Caco-2 (cell line): ENCODE measurements at regions not wholly inside any gene's neighbourhood (a gene's known extent, or its start where the extent isn't known, plus 50 kb on each side); places are given as distances from the start of the nearest gene placed in this dataset.

Experiments used
- BruUV-seq: library from RNA; stranded (reverse); fragments of 400-500 nt; replicated peaks from 2 replicates; lab custom pipeline; 2021; lab: Mats Ljungman, UMichigan
- CTCF ChIA-PET: fragments of 300-600 bp; sonication (Branson Sonifier 250); formaldehyde crosslinking; loops from one replicate; lab custom pipeline; 2022; ENCODE audit warnings: antibody characterized with exemption; lab: Charles Lee
- POLR2A ChIA-PET: fragments of 300-600 bp; sonication (Branson Sonifier 250); formaldehyde crosslinking; loops from one replicate; lab custom pipeline; 2022; ENCODE audit warnings: antibody characterized with exemption; lab: Charles Lee
- DNase-seq, 2 experiments: peaks; one replicate each; pipeline versions ENCODE4 v3.0.0 to v3.0.0-alpha.2; 2020 to 2022
- H3K27me3 ChIP-seq: replicated peaks from 2 replicates; pipeline ENCODE4 v1.6.0; 2011; ENCODE audit warnings: low read length; ENCODE audit not compliant: control insufficient read depth, insufficient read depth
- H3K36me3 ChIP-seq: 2 replicates; pipeline ENCODE4 v1.5.1; 2011; ENCODE audit warnings: low read length; ENCODE audit not compliant: control insufficient read depth, insufficient read depth
- H3K4me1 ChIP-seq: fragments of 250-450 bp; sonication (Bioruptor Pico); 2 replicates; pipeline ENCODE4 v1.5.1; 2020; ENCODE audit warnings: mild to moderate bottlenecking
- H3K4me3 ChIP-seq: 2 replicates; pipeline ENCODE4 v1.5.1; 2011; ENCODE audit warnings: low read depth, mild to moderate bottlenecking, control low read depth, low read length
- H3K9me3 ChIP-seq: fragments of 250-450 bp; sonication (Bioruptor Pico); 2 replicates; pipeline ENCODE4 v1.5.1; 2020; ENCODE audit warnings: mild to moderate bottlenecking, moderate library complexity
- H3K27ac Mint-ChIP-seq: one replicate; pipeline ENCODE4 v1.8.0; 2022; ENCODE audit warnings: mixed read lengths; ENCODE audit not compliant: unreplicated experiment
- H3K27me3 Mint-ChIP-seq: one replicate; pipeline ENCODE4 v1.8.0; 2022; ENCODE audit warnings: mixed read lengths; ENCODE audit not compliant: insufficient read depth, unreplicated experiment
- H3K36me3 Mint-ChIP-seq: one replicate; pipeline ENCODE4 v1.8.0; 2022; ENCODE audit warnings: mild to moderate bottlenecking, mixed read lengths; ENCODE audit not compliant: insufficient read depth, unreplicated experiment
- H3K4me1 Mint-ChIP-seq: one replicate; pipeline ENCODE4 v1.8.0; 2022; ENCODE audit warnings: low read depth, mixed read lengths; ENCODE audit not compliant: unreplicated experiment
- H3K4me3 Mint-ChIP-seq: one replicate; pipeline ENCODE4 v1.8.0; 2022; ENCODE audit warnings: mild to moderate bottlenecking, moderate library complexity, mixed read lengths; ENCODE audit not compliant: unreplicated experiment
- H3K9me3 Mint-ChIP-seq: one replicate; pipeline ENCODE4 v1.8.0; 2022; ENCODE audit warnings: mixed read lengths; ENCODE audit not compliant: unreplicated experiment
- intact Hi-C: fragments of 100-400 bp; cut with micrococcal nuclease; formaldehyde crosslinking; loops from one replicate; pipeline ENCODE4 v1.10.0; 2022; ENCODE audit not compliant: unreplicated experiment
- TF ChIP-seq, protein P1 (sequence below), 2 experiments: fragments of 200-600 bp in 1 of 2; IDR thresholded peaks; 1 replicate in 1 of 2; 2 replicates in 1 of 2; pipeline versions ENCODE4 v1.5.1 to v1.8.0; 2011 to 2022; ENCODE audit warnings: antibody characterized with exemption in 1 of 2, control low read depth in 1 of 2, inconsistent platforms in 1 of 2, low read depth in 1 of 2, low read length in 1 of 2, mild to moderate bottlenecking in 1 of 2, moderate library complexity in 1 of 2; ENCODE audit not compliant: insufficient read depth in 1 of 2, severe bottlenecking in 1 of 2, unreplicated experiment in 1 of 2

GRCh38 chr11:27279460-27279859 lies 83.6 kb downstream of the CCDC34 start:
- TF ChIP-seq, protein P1, sequence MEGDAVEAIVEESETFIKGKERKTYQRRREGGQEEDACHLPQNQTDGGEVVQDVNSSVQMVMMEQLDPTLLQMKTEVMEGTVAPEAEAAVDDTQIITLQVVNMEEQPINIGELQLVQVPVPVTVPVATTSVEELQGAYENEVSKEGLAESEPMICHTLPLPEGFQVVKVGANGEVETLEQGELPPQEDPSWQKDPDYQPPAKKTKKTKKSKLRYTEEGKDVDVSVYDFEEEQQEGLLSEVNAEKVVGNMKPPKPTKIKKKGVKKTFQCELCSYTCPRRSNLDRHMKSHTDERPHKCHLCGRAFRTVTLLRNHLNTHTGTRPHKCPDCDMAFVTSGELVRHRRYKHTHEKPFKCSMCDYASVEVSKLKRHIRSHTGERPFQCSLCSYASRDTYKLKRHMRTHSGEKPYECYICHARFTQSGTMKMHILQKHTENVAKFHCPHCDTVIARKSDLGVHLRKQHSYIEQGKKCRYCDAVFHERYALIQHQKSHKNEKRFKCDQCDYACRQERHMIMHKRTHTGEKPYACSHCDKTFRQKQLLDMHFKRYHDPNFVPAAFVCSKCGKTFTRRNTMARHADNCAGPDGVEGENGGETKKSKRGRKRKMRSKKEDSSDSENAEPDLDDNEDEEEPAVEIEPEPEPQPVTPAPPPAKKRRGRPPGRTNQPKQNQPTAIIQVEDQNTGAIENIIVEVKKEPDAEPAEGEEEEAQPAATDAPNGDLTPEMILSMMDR (IDR thresholded peaks at IDR 0.05; ENCODE audit: insufficient read depth in 1 of 2, low read depth in 1 of 2, low read length in 1 of 2, severe bottlenecking in 1 of 2, unreplicated experiment in 1 of 2) = no peak
- BruUV-seq = no TSS peak
- ChIA-PET CTCF (no interaction called here), POLR2A (no interaction called here)
- Histone ChIP-seq H3K9me3 (no peaks in the 10 kb centered on the region), H3K4me1 (no peaks in the 10 kb centered on the region), H3K36me3 (no peaks in the 10 kb centered on the region), H3K27me3 (no peaks in the 10 kb centered on the region), H3K4me3 (no peak overlapping the region)
- Mint-ChIP-seq H3K27me3 (peaks cover 6% of the 10 kb centered on the region), H3K36me3 (no peaks in the 10 kb centered on the region), H3K9me3 (no peaks in the 10 kb centered on the region), H3K4me1 (no peaks in the 10 kb centered on the region), H3K4me3 (no peak overlapping the region), H3K27ac (no peak overlapping the region)
- DNase-seq = no peak
- intact Hi-C loops = no loop called here

DNA sequence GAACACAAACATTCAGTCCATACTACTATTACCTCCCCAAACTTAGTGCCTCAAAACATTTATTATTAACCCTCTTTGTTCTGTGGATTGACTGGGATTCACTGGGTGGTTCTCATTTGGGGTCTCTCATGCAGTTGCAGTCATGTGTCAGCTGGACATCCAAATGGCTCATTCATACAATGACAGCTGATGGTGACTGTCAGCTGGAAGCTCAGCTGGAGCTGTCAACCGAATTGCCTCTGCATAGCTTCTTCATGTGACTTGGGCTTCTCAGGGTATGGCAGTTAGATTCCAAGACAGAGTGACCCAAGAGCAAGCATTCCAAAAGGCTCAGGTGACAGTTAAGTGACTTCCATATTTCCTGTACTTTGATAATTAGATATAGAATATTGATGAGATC lies 85.2 kb downstream of the CCDC34 start:
- intact Hi-C loops = no loop called here
- TF ChIP-seq, protein P1 (IDR thresholded peaks at IDR 0.05; ENCODE audit: insufficient read depth in 1 of 2, low read depth in 1 of 2, low read length in 1 of 2, severe bottlenecking in 1 of 2, unreplicated experiment in 1 of 2) = no peak
- ChIA-PET POLR2A (no interaction called here), CTCF (no interaction called here)
- Histone ChIP-seq H3K4me1 (no peaks in the 10 kb centered on the region), H3K4me3 (no peak overlapping the region), H3K9me3 (no peaks in the 10 kb centered on the region), H3K27me3 (no peaks in the 10 kb centered on the region), H3K36me3 (no peaks in the 10 kb centered on the region)
- Mint-ChIP-seq H3K9me3 (no peaks in the 10 kb centered on the region), H3K36me3 (no peaks in the 10 kb centered on the region), H3K27ac (no peak overlapping the region), H3K4me1 (no peaks in the 10 kb centered on the region), H3K4me3 (no peak overlapping the region), H3K27me3 (peaks cover 8% of the 10 kb centered on the region)
- DNase-seq = no peak
- no TSS peak for BruUV-seq

- CTCF ChIA-PET = no interaction called here
- H3K27ac Mint-ChIP-seq = no peak overlapping the region
- no peaks in the 10 kb centered on the region for H3K9me3 Mint-ChIP-seq
- H3K4me3 Mint-ChIP-seq = no peak overlapping the region
- no peaks in the 10 kb centered on the region for H3K4me1 Mint-ChIP-seq
- POLR2A ChIA-PET = no interaction called here
- TF ChIP-seq, protein P1 (IDR thresholded peaks at IDR 0.05; ENCODE audit: insufficient read depth in 1 of 2, low read depth in 1 of 2, low read length in 1 of 2, severe bottlenecking in 1 of 2, unreplicated experiment in 1 of 2) = no peak
- BruUV-seq = no TSS peak
- H3K4me3 ChIP-seq = no peak overlapping the region
- intact Hi-C loops = no loop called here
- H3K36me3 Mint-ChIP-seq = no peaks in the 10 kb centered on the region
- no peaks in the 10 kb centered on the region for H3K36me3 ChIP-seq
- no peaks in the 10 kb centered on the region for H3K27me3 ChIP-seq
- no peaks in the 10 kb centered on the region for H3K4me1 ChIP-seq
- no peak for DNase-seq
- H3K9me3 ChIP-seq = no peaks in the 10 kb centered on the region
- peaks cover 12% of the 10 kb centered on the region for H3K27me3 Mint-ChIP-seq
Observed at GRCh38 chr11:27276141-27276540, 86.9 kb downstream of the CCDC34 start.
